Mesenchymal stem cell (in vitro differentiated cells and primary cell): ENCODE measurements at regions not wholly inside any gene's neighbourhood (a gene's known extent, or its start where the extent isn't known, plus 50 kb on each side); places are given as distances from the start of the nearest gene placed in this dataset.
A peak's percentile ranks its signal among the peaks of the same experiment; 100 is the strongest.

Source experiments
- DNase-seq: peaks from one replicate; pipeline ENCODE4 v3.0.0-alpha.2; 2013
- H2AFZ ChIP-seq: one replicate; pipeline ENCODE4 v1.6.1; 2013; ENCODE audit warnings: low read depth, mild to moderate bottlenecking, control low read depth, inconsistent platforms, low read length, moderate library complexity
- H2AK5ac ChIP-seq: 2 replicates; pipeline ENCODE4 v1.6.1; 2013; ENCODE audit warnings: low read length, moderate library complexity, mild to moderate bottlenecking, inconsistent platforms; ENCODE audit not compliant: severe bottlenecking
- H2BK120ac ChIP-seq: one replicate; pipeline ENCODE4 v1.6.1; 2013; ENCODE audit warnings: low read depth, mild to moderate bottlenecking, inconsistent platforms, low read length, moderate library complexity
- H2BK12ac ChIP-seq, 2 experiments: one replicate each; pipeline ENCODE4 v1.6.1; 2013; ENCODE audit warnings: inconsistent platforms in 2 of 2, low read length in 2 of 2, mild to moderate bottlenecking in 2 of 2, moderate library complexity in 2 of 2, control low read depth in 1 of 2
- H2BK15ac ChIP-seq: one replicate; pipeline ENCODE4 v1.6.1; 2013; ENCODE audit warnings: mild to moderate bottlenecking, low read depth, inconsistent platforms; ENCODE audit not compliant: poor library complexity, severe bottlenecking
- H2BK5ac ChIP-seq: 2 replicates; pipeline ENCODE4 v1.6.1; 2013; ENCODE audit warnings: low read depth, mild to moderate bottlenecking, low read length, control low read depth, inconsistent platforms; ENCODE audit not compliant: poor library complexity, severe bottlenecking
- H3K14ac ChIP-seq, 2 experiments: one replicate each; pipeline ENCODE4 v1.6.1; 2013; ENCODE audit warnings: inconsistent platforms in 2 of 2, low read length in 2 of 2, control low read depth in 1 of 2, mild to moderate bottlenecking in 1 of 2, moderate library complexity in 1 of 2
- H3K18ac ChIP-seq, 2 experiments: one replicate each; pipeline ENCODE4 v1.6.1; 2013; ENCODE audit warnings: inconsistent platforms in 2 of 2, low read length in 2 of 2, control low read depth in 1 of 2, low read depth in 1 of 2, mild to moderate bottlenecking in 1 of 2
- H3K23ac ChIP-seq, 2 experiments: one replicate each; pipeline ENCODE4 v1.6.1; 2013; ENCODE audit warnings: inconsistent platforms in 2 of 2, low read length in 2 of 2, mild to moderate bottlenecking in 2 of 2, moderate library complexity in 2 of 2, control low read depth in 1 of 2
- H3K27ac ChIP-seq: 2 replicates; pipeline ENCODE4 v1.5.1; 2013; ENCODE audit warnings: mild to moderate bottlenecking, moderate library complexity, low read length, control low read depth, inconsistent platforms; ENCODE audit not compliant: poor library complexity, severe bottlenecking
- H3K27me3 ChIP-seq, 2 experiments: 2 replicates each; pipeline versions ENCODE4 v1.6.1 to v1.7.0; 2013; ENCODE audit warnings: low read length in 2 of 2, mild to moderate bottlenecking in 2 of 2, moderate library complexity in 2 of 2, control low read depth in 1 of 2, inconsistent platforms in 1 of 2; ENCODE audit not compliant: control insufficient read depth in 1 of 2, insufficient read depth in 1 of 2
- H3K36me3 ChIP-seq, 2 experiments: 2 replicates each; pipeline versions ENCODE4 v1.6.1 to v1.7.0; 2013; ENCODE audit warnings: low read length in 2 of 2, control low read depth in 1 of 2, inconsistent platforms in 1 of 2, low read depth in 1 of 2, mild to moderate bottlenecking in 1 of 2; ENCODE audit not compliant: insufficient read depth in 2 of 2, control insufficient read depth in 1 of 2
- H3K4ac ChIP-seq, 2 experiments: one replicate each; pipeline ENCODE4 v1.6.1; 2013; ENCODE audit warnings: inconsistent platforms in 2 of 2, low read length in 2 of 2, mild to moderate bottlenecking in 2 of 2, moderate library complexity in 2 of 2, control low read depth in 1 of 2, low read depth in 1 of 2
- H3K4me1 ChIP-seq: 2 replicates; pipeline ENCODE4 v1.6.1; 2013; ENCODE audit warnings: low read depth, low read length, control low read depth; ENCODE audit not compliant: control insufficient read depth, insufficient read depth
- H3K4me2 ChIP-seq: 2 replicates; pipeline ENCODE4 v1.6.1; 2013; ENCODE audit warnings: low read length, mild to moderate bottlenecking, inconsistent platforms; ENCODE audit not compliant: poor library complexity, severe bottlenecking
- H3K4me3 ChIP-seq, 2 experiments: 2 replicates each; pipeline versions ENCODE4 v1.5.1 to v1.7.0; 2013; ENCODE audit warnings: low read length in 2 of 2, mild to moderate bottlenecking in 2 of 2, control low read depth in 1 of 2, low read depth in 1 of 2; ENCODE audit not compliant: insufficient read depth in 1 of 2
- H3K79me1 ChIP-seq: replicated peaks from 2 replicates; pipeline ENCODE4 v1.6.1; 2013; ENCODE audit warnings: mild to moderate bottlenecking, control low read depth, low read length, inconsistent platforms; ENCODE audit not compliant: poor library complexity, severe bottlenecking
- H3K9ac ChIP-seq: 2 replicates; pipeline ENCODE4 v1.7.0; 2013; ENCODE audit warnings: mild to moderate bottlenecking, low read length, moderate library complexity
- H3K9me3 ChIP-seq: 2 replicates; pipeline ENCODE4 v1.7.0; 2013; ENCODE audit warnings: mild to moderate bottlenecking, low read length; ENCODE audit not compliant: control insufficient read depth
- H4K8ac ChIP-seq: one replicate; pipeline ENCODE4 v1.6.1; 2013; ENCODE audit warnings: inconsistent platforms, mild to moderate bottlenecking, low read length, moderate library complexity
- H4K91ac ChIP-seq: one replicate; pipeline ENCODE4 v1.6.1; 2013; ENCODE audit warnings: mild to moderate bottlenecking, low read length, inconsistent platforms
- WGBS: methylation state at CpG from one replicate; pipeline ENCODE4 v1.1.7; 2013; ENCODE audit warnings: mixed read lengths; 5-methylcytosine and 5-hydroxymethylcytosine counted together

- H2BK5ac ChIP-seq, result no peak overlapping the region
- H3K9ac ChIP-seq, result no peak overlapping the region
- no peaks in the 10 kb centered on the region for H3K36me3 ChIP-seq
- H3K79me1 ChIP-seq, result no peaks in the 10 kb centered on the region
- H3K4me1 ChIP-seq, result peaks cover under 1% of the 10 kb centered on the region
- no peak overlapping the region for H2AFZ ChIP-seq
- H2BK15ac ChIP-seq, result no peak overlapping the region
- H3K23ac ChIP-seq, result no peak overlapping the region
- no peak overlapping the region for H4K8ac ChIP-seq
- H3K9me3 ChIP-seq, result no peaks in the 10 kb centered on the region
- no peak overlapping the region for H3K4me2 ChIP-seq
- H3K14ac ChIP-seq, result no peak overlapping the region
- DNase-seq, result no peak
- no peak overlapping the region for H3K4me3 ChIP-seq
- no peak overlapping the region for H2BK120ac ChIP-seq
- no peak overlapping the region for H3K27ac ChIP-seq
- H2BK12ac ChIP-seq, result no peak overlapping the region
- H3K18ac ChIP-seq, result no peak overlapping the region
- H3K4ac ChIP-seq, result no peak overlapping the region
- H2AK5ac ChIP-seq, result no peak overlapping the region
- H4K91ac ChIP-seq, result no peak overlapping the region
- H3K27me3 ChIP-seq, result no peaks in the 10 kb centered on the region
Measured at GRCh38 chr18:28963481-28963880, 786.6 kb upstream of the CDH2 start.

- no peak overlapping the region for H2AFZ ChIP-seq
- no peak overlapping the region for H4K8ac ChIP-seq
- peak; percentile 15 for DNase-seq
- no peak overlapping the region for H4K91ac ChIP-seq
- H3K27me3 ChIP-seq, result no peaks in the 10 kb centered on the region
- H2BK15ac ChIP-seq, result no peak overlapping the region
- no peak overlapping the region for H3K18ac ChIP-seq
- no peaks in the 10 kb centered on the region for H3K4me1 ChIP-seq
- 78% methylated on average over 7 of the region's 8 CpGs for WGBS
- H2BK120ac ChIP-seq, result no peak overlapping the region
- H3K23ac ChIP-seq, result no peak overlapping the region
- H3K36me3 ChIP-seq, result no peaks in the 10 kb centered on the region
- H2BK12ac ChIP-seq, result no peak overlapping the region
- H3K27ac ChIP-seq, result no peak overlapping the region
- H2BK5ac ChIP-seq, result no peak overlapping the region
- no peak overlapping the region for H3K9ac ChIP-seq
- no peak overlapping the region for H3K4me3 ChIP-seq
- H3K14ac ChIP-seq, result no peak overlapping the region
- no peak overlapping the region for H3K4ac ChIP-seq
- no peak overlapping the region for H2AK5ac ChIP-seq
- no peak overlapping the region for H3K4me2 ChIP-seq
- no peaks in the 10 kb centered on the region for H3K79me1 ChIP-seq
- no peaks in the 10 kb centered on the region for H3K9me3 ChIP-seq
Measured at GRCh38 chr18:28961669-28962228, 784.8 kb upstream of the CDH2 start.

DNA sequence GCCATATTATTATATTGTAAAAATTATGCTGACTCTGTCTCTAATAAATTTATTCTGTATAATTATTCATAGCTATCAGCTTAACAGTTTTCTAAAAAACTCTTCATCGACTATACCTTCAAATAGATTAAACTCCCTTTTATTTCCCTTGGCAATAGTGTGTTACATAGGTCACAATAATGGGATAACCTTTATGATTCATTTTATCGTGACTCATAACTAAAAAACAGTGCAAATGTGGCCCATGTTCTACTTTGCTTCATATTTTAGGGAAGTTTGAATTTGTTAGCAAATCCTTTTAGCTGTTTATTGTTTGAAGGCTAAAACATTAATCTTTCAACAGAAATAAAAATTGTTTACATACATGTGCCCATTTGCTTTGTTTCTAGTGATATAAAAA, 783.2 kb upstream of the CDH2 start:
- no peaks in the 10 kb centered on the region for H3K79me1 ChIP-seq
- WGBS, result no CpG with 5 or more reads among the region's 2 CpGs
- H3K4me2 ChIP-seq, result no peak overlapping the region
- no peak overlapping the region for H3K27ac ChIP-seq
- H2BK120ac ChIP-seq, result no peak overlapping the region
- H3K4me1 ChIP-seq, result no peaks in the 10 kb centered on the region
- H3K23ac ChIP-seq, result no peak overlapping the region
- H2AFZ ChIP-seq, result no peak overlapping the region
- H2AK5ac ChIP-seq, result no peak overlapping the region
- DNase-seq, result no peak
- no peak overlapping the region for H2BK12ac ChIP-seq
- H3K36me3 ChIP-seq, result no peaks in the 10 kb centered on the region
- no peak overlapping the region for H3K4ac ChIP-seq
- H2BK15ac ChIP-seq, result no peak overlapping the region
- no peak overlapping the region for H3K18ac ChIP-seq
- no peaks in the 10 kb centered on the region for H3K27me3 ChIP-seq
- H4K91ac ChIP-seq, result no peak overlapping the region
- no peak overlapping the region for H3K4me3 ChIP-seq
- H3K9me3 ChIP-seq, result no peaks in the 10 kb centered on the region
- H3K14ac ChIP-seq, result no peak overlapping the region
- H2BK5ac ChIP-seq, result no peak overlapping the region
- H3K9ac ChIP-seq, result no peak overlapping the region
- H4K8ac ChIP-seq, result no peak overlapping the region

- no peak overlapping the region for H3K4me2 ChIP-seq
- no peak for DNase-seq
- H3K18ac ChIP-seq, result no peak overlapping the region
- no peak overlapping the region for H3K4ac ChIP-seq
- H3K9me3 ChIP-seq, result peaks cover 12% of the 10 kb centered on the region
- H3K79me1 ChIP-seq, result no peaks in the 10 kb centered on the region
- H2BK5ac ChIP-seq, result no peak overlapping the region
- H4K8ac ChIP-seq, result no peak overlapping the region
- no peak overlapping the region for H3K9ac ChIP-seq
- H2AK5ac ChIP-seq, result no peak overlapping the region
- no peaks in the 10 kb centered on the region for H3K4me1 ChIP-seq
- no peak overlapping the region for H3K27ac ChIP-seq
- no peak overlapping the region for H2BK120ac ChIP-seq
- H2BK12ac ChIP-seq, result no peak overlapping the region
- H3K27me3 ChIP-seq, result no peaks in the 10 kb centered on the region
- H2BK15ac ChIP-seq, result no peak overlapping the region
- H4K91ac ChIP-seq, result no peak overlapping the region
- no peak overlapping the region for H3K23ac ChIP-seq
- no peak overlapping the region for H3K14ac ChIP-seq
- H3K4me3 ChIP-seq, result no peak overlapping the region
- H2AFZ ChIP-seq, result no peak overlapping the region
- no peaks in the 10 kb centered on the region for H3K36me3 ChIP-seq
Measured at GRCh38 chr18:28952339-28952738, 775.4 kb upstream of the CDH2 start.
